SK-N-SH (cell line): ENCODE measurements at regions not wholly inside any gene's neighbourhood (a gene's known extent, or its start where the extent isn't known, plus 50 kb on each side); places are given as distances from the start of the nearest gene placed in this dataset.

Source experiments
- CTCF ChIP-seq: fragments of 200-600 bp; sonication (generic); IDR thresholded peaks from 2 replicates; pipeline ENCODE4 v1.6.1; 2017; ENCODE audit warnings: antibody characterized with exemption, mild to moderate bottlenecking, moderate library complexity
- EP300 ChIP-seq, 2 experiments: IDR thresholded peaks; 2 replicates each; pipeline versions ENCODE4 v1.4.0 to v1.6.1; 2012; ENCODE audit warnings: borderline replicate concordance in 1 of 2, low read depth in 1 of 2, low read length in 1 of 2
- NFIC ChIP-seq: IDR thresholded peaks from 2 replicates; pipeline ENCODE4 v1.4.0; 2012; ENCODE audit warnings: borderline replicate concordance
- POLR2AphosphoS5 ChIP-seq: IDR thresholded peaks from 2 replicates; pipeline ENCODE4 v1.6.1; 2012; ENCODE audit warnings: low read depth, low read length
- TEAD4 ChIP-seq: IDR thresholded peaks from 2 replicates; pipeline ENCODE4 v1.4.0; 2012; ENCODE audit warnings: mild to moderate bottlenecking, borderline replicate concordance; ENCODE audit not compliant: insufficient read depth

- no peak for TF ChIP-seq NFIC
- no peak for TF ChIP-seq CTCF
- no peak for TF ChIP-seq POLR2AphosphoS5
- no peak for TF ChIP-seq TEAD4
- no peak for TF ChIP-seq EP300 (IDR thresholded peaks at IDR 0.05; ENCODE audit: borderline replicate concordance in 1 of 2, low read depth in 1 of 2, low read length in 1 of 2)
Measured at GRCh38 chr12:30304528-30304927, 391.1 kb downstream of the IPO8 start.
